ENCODE measurements at regions not wholly inside any gene's neighbourhood (a gene's known extent, or its start where the extent isn't known, plus 50 kb on each side); places are given as distances from the start of the nearest gene placed in this dataset.

GRCh38 chr5:173825215-173825865 lies 62.8 kb upstream of the CPEB4 start (continued):
- no peak for TF ChIP-seq ZNF532 (CRISPR knock-in tag; IDR thresholded peaks at IDR 0.05; ENCODE audit: borderline replicate concordance)
- no peak for TF ChIP-seq NFYB (CRISPR knock-in tag; conservative IDR thresholded peaks at IDR 0.05; ENCODE audit: low read depth)
- no peak for TF ChIP-seq TEAD1 (CRISPR knock-in tag; IDR thresholded peaks at IDR 0.05)
- no peak for TF ChIP-seq ELF4 (CRISPR knock-in tag; IDR thresholded peaks at IDR 0.05; ENCODE audit: low read depth)
- no peak for TF ChIP-seq ARID4B (CRISPR knock-in tag; IDR thresholded peaks at IDR 0.05; ENCODE audit: borderline replicate concordance)
- TF ChIP-seq RELA (CRISPR knock-in tag; IDR thresholded peaks at IDR 0.05; ENCODE audit: borderline replicate concordance) = no peak
- TF ChIP-seq NR1H2 (CRISPR knock-in tag; IDR thresholded peaks at IDR 0.05) = no peak
- no peak for TF ChIP-seq E2F1 (CRISPR knock-in tag; IDR thresholded peaks at IDR 0.05)
- no peak for TF ChIP-seq JUN (CRISPR knock-in tag; IDR thresholded peaks at IDR 0.05)
- TF ChIP-seq ATF1 (CRISPR knock-in tag; IDR thresholded peaks at IDR 0.05) = no peak

- POLR2A ChIA-PET = no interaction called here
Observed at GRCh38 chr5:173826086-173826427, 62.1 kb upstream of the CPEB4 start.

GRCh38 chr5:173826428-173827350 lies 61.5 kb upstream of the CPEB4 start:
- no peak for ATAC-seq

More at GRCh38 chr5:173826086-173826427, 62.1 kb upstream of the CPEB4 start:
- Mint-ChIP-seq H3K9me3 (peaks cover 17% of the 10 kb centered on the region), H3K27me3 (ENCODE audit: low read depth) (no peaks in the 10 kb centered on the region), H3K4me1 (peaks cover 21% of the 10 kb centered on the region), H3K36me3 (peaks cover 6% of the 10 kb centered on the region), H3K4me3 (no peak overlapping the region), H3K27ac (no peak overlapping the region)
- CTCF ChIA-PET = interaction anchor here (1.0 kb wide), 1 partner anchor 147 kb away, joined by 4 read pairs; no protein-coding TSS in a partner anchor
- no peak for ATAC-seq
- no peak for DNase-seq (ENCODE audit: low spot score)
- TF ChIP-seq SMAD3 (CRISPR knock-in tag; IDR thresholded peaks at IDR 0.05; ENCODE audit: borderline replicate concordance) = no peak

More at GRCh38 chr5:173826428-173827350, 61.5 kb upstream of the CPEB4 start:
- Mint-ChIP-seq H3K4me1 (peaks cover 21% of the 10 kb centered on the region), H3K9me3 (peaks cover 17% of the 10 kb centered on the region), H3K27ac (no peak overlapping the region), H3K27me3 (ENCODE audit: low read depth) (no peaks in the 10 kb centered on the region), H3K4me3 (no peak overlapping the region), H3K36me3 (peaks cover 6% of the 10 kb centered on the region)
- CTCF ChIA-PET = interaction anchor here (1.0 kb wide), 1 partner anchor 146 kb away, joined by 4 read pairs; no protein-coding TSS in a partner anchor
- no peak for DNase-seq (ENCODE audit: low spot score)
- TF ChIP-seq E2F1 (CRISPR knock-in tag; IDR thresholded peaks at IDR 0.05) (no peak), RELA (CRISPR knock-in tag; IDR thresholded peaks at IDR 0.05; ENCODE audit: borderline replicate concordance) (no peak), MYBL2 (CRISPR knock-in tag; IDR thresholded peaks at IDR 0.05) (no peak), SP1 (CRISPR knock-in tag; conservative IDR thresholded peaks at IDR 0.05) (no peak)
- POLR2A ChIA-PET = no interaction called here

Measured in WTC11 (cell line).